BLaER1 treated with 17β-estradiol and CSF1 and Interleukin-3, amounts not matched to agents 10 nM and 100 nM (cell line): ENCODE measurements at regions not wholly inside any gene's neighbourhood (a gene's known extent, or its start where the extent isn't known, plus 50 kb on each side); places are given as distances from the start of the nearest gene placed in this dataset.

Experiments
- H3K27ac ChIP-seq, 11 experiments: shearing (Covaris generic); formaldehyde crosslinking; 2 replicates each; pipeline ENCODE4 v1.8.1; 2022
- H3K27me3 ChIP-seq, 11 experiments: shearing (Covaris generic); formaldehyde crosslinking; 2 replicates each; pipeline ENCODE4 v1.8.1; 2022
- H3K36me3 ChIP-seq, 11 experiments: shearing (Covaris generic); formaldehyde crosslinking; 2 replicates each; pipeline ENCODE4 v1.8.1; 2022
- H3K4me1 ChIP-seq, 10 experiments: shearing (Covaris generic); formaldehyde crosslinking; 2 replicates each; pipeline ENCODE4 v1.8.1; 2022
- H3K4me2 ChIP-seq, 11 experiments: shearing (Covaris generic); formaldehyde crosslinking; 2 replicates each; pipeline ENCODE4 v1.8.1; 2022
- H3K4me3 ChIP-seq, 10 experiments: shearing (Covaris generic); formaldehyde crosslinking; 2 replicates each; pipeline ENCODE4 v1.8.1; 2022
- H3K9ac ChIP-seq, 11 experiments: shearing (Covaris generic); formaldehyde crosslinking; 2 replicates each; pipeline ENCODE4 v1.8.1; 2022
- H3K9me3 ChIP-seq, 11 experiments: shearing (Covaris generic); formaldehyde crosslinking; replicated peaks in 1 of 11; 2 replicates each; pipeline ENCODE4 v1.8.1; 2022
- H4K20me1 ChIP-seq, 11 experiments: shearing (Covaris generic); formaldehyde crosslinking; 2 replicates each; pipeline ENCODE4 v1.8.1; 2022
- Cebpa-rat ChIP-seq, 11 experiments: shearing (Covaris generic); IDR thresholded peaks; 2 replicates each; pipeline ENCODE4 v1.8.1; 2022

DNA sequence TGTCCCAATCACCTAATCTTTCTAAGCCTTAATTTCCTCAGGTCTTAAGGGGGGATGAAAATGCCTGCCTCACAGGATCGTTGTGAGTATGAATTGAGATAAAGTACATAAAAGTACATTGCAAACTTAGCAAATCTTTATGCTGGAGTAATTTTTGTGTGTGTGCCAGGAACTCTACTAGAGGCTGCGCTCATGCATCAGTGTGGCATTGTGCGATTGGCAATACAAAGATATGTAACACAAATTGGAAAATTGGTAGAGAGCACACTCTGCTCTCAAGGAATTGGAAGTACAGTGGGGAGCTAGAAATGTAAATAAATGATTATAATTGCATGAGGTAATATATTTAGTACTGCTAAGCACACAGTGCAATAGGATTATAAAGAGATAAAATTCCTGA, 398.3 kb downstream of the DUSP10 start:
- Histone ChIP-seq H3K27ac (no peak overlapping the region), H3K4me2 (no peak overlapping the region), H3K9ac (no peak overlapping the region), H3K4me3 (no peak overlapping the region), H3K9me3 (no peaks in the 10 kb centered on the region), H3K27me3 (no peaks in the 10 kb centered on the region), H3K4me1 (no peaks in the 10 kb centered on the region), H4K20me1 (no peaks in the 10 kb centered on the region), H3K36me3 (no peaks in the 10 kb centered on the region)
- no peak for TF ChIP-seq Cebpa-rat (IDR thresholded peaks at IDR 0.05)

DNA sequence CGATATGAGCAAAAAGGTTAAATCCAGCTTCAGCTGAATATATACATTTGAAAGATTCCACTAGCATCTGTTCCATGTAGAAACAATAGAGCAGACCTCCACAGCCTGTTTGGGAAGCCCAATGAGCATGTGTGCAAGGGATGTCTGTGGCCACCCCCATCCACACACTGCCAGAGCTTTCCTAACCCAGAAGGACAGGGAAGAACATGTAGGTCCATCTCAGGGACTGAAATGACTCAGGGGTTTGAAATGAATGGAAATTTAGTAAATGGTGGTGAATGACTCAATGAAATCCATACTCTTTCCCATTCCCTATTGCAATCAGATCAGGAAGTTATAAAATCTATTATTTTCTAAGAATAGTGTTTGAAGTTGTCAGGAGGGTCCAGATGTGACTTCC, 397.2 kb downstream of the DUSP10 start:
- H3K4me2 ChIP-seq: no peak overlapping the region
- no peaks in the 10 kb centered on the region for H3K27me3 ChIP-seq
- H3K4me1 ChIP-seq: no peaks in the 10 kb centered on the region
- H3K36me3 ChIP-seq: no peaks in the 10 kb centered on the region
- no peak for TF ChIP-seq Cebpa-rat (IDR thresholded peaks at IDR 0.05)
- H3K9ac ChIP-seq: no peak overlapping the region
- no peaks in the 10 kb centered on the region for H4K20me1 ChIP-seq
- H3K4me3 ChIP-seq: no peak overlapping the region
- no peak overlapping the region for H3K27ac ChIP-seq
- no peaks in the 10 kb centered on the region for H3K9me3 ChIP-seq

DNA sequence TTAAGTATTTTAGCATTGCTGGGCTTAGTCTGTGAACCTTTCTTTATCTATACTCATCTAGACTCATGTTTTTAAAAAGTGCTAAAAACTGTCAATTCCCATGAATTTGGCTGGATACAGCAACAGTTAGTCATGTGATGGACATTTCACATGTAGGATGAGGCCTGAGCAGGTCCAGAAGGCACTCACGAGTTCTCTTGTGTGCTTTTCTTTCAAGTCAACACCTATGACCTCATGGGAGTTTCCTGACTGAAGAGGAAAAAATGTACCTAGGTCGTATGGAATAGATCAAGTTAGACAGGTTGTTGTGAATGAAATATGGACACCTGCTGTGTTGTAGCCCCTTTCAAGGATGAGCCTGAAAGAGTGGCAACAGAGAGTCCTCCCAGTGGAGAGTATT, 394.2 kb downstream of the DUSP10 start:
- Histone ChIP-seq H3K9ac (no peak overlapping the region), H3K36me3 (no peaks in the 10 kb centered on the region), H3K4me3 (no peak overlapping the region), H3K27me3 (no peaks in the 10 kb centered on the region), H3K9me3 (no peaks in the 10 kb centered on the region), H3K27ac (no peak overlapping the region), H3K4me2 (no peak overlapping the region), H4K20me1 (no peaks in the 10 kb centered on the region), H3K4me1 (no peaks in the 10 kb centered on the region)
- no peak for TF ChIP-seq Cebpa-rat (IDR thresholded peaks at IDR 0.05)

DNA sequence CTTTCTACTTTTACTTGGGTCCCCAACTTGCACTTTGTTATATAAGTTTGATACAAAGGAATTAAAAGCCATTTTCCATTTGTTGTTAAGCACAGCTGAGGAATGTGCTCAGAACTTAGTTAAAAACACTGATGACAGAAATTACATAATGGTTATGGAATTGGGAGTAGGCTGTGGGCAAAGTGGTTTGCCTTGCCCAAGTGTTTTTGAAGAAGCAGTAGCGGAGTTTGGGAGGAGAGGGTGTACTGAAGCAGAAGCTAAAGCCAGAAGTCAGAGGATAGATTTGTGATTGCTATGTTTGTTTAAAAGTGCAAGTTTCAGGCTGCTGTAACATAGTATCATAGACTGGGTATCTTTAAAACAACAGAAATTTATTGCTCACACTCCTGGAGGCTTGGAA, 391.8 kb downstream of the DUSP10 start:
- Histone ChIP-seq H3K4me2 (no peak overlapping the region), H3K36me3 (no peaks in the 10 kb centered on the region), H3K27ac (no peak overlapping the region), H3K27me3 (no peaks in the 10 kb centered on the region), H3K9ac (no peak overlapping the region), H3K9me3 (peaks cover 0 to 15% (median 0%) of the 10 kb centered on the region in 11 experiments; a peak in 4 of 22 replicates), H3K4me3 (no peak overlapping the region), H4K20me1 (no peaks in the 10 kb centered on the region), H3K4me1 (no peaks in the 10 kb centered on the region)
- TF ChIP-seq Cebpa-rat (IDR thresholded peaks at IDR 0.05): no peak

DNA sequence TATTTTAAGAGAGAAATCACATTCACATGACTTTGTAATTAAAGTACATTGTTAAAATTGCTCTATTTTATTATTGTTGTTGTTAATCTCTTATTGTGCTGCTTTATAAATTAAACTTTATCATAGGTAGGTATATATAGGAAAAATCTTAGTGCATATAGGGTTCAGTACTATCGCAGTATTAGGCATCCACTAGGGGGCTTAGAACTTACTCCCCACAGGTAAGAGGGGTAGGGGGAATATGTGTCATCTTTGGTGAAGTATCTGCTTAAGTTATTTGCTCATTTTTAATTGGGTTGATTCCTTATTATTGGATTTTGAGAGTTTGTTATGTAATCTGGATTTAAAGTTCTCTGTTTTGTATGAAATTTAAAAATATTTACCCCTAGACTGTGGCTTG, 385.2 kb downstream of the DUSP10 start:
- Histone ChIP-seq H3K27me3 (no peaks in the 10 kb centered on the region), H3K4me1 (peaks cover 0 to 24% (median 0%) of the 10 kb centered on the region in 10 experiments; a peak in 6 of 20 replicates), H4K20me1 (no peaks in the 10 kb centered on the region), H3K27ac (no peak overlapping the region), H3K36me3 (no peaks in the 10 kb centered on the region), H3K9ac (no peak overlapping the region), H3K4me2 (no peak overlapping the region), H3K4me3 (no peak overlapping the region), H3K9me3 (peaks cover 0 to 15% (median 0%) of the 10 kb centered on the region in 11 experiments; a peak in 4 of 22 replicates)
- TF ChIP-seq Cebpa-rat (IDR thresholded peaks at IDR 0.05): no peak

DNA sequence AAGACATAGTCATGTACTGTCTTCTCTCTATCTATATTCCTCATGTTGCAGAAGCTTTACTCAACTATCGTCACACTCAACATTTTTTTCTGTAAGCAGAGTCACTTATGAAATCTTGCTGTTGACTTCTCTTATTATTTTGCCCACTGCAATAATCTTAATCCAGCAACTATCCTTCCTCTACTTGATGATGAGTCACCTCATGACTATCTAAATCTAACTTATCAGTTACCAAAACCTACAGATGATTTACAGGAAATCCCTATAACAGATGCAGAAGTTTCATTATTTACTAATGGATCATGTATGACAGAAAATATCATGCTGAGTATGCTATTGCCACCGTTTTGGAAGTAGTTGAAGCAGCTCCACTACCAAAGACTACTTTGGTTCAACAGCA, 378.9 kb downstream of the DUSP10 start:
- peak overlapping the region in 2 of 11 experiments; percentile 55 to 58; a peak in 5 of 22 replicates for H3K9ac ChIP-seq
- peaks cover 0 to 5% (median 0%) of the 10 kb centered on the region in 11 experiments; a peak in 2 of 22 replicates for H3K9me3 ChIP-seq
- no peaks in the 10 kb centered on the region for H3K27me3 ChIP-seq
- H3K4me2 ChIP-seq: peak overlapping the region in 4 of 11 experiments; percentile 39 to 84 (median 61); a peak in 7 of 22 replicates
- H3K4me3 ChIP-seq: no peak overlapping the region
- peaks cover 0 to 49% (median 0%) of the 10 kb centered on the region in 10 experiments; a peak in 7 of 20 replicates for H3K4me1 ChIP-seq
- no peak for TF ChIP-seq Cebpa-rat (IDR thresholded peaks at IDR 0.05)
- no peaks in the 10 kb centered on the region for H4K20me1 ChIP-seq
- peak overlapping the region in 4 of 11 experiments; percentile 45 to 83 (median 64); a peak in 6 of 22 replicates for H3K27ac ChIP-seq
- no peaks in the 10 kb centered on the region for H3K36me3 ChIP-seq

DNA sequence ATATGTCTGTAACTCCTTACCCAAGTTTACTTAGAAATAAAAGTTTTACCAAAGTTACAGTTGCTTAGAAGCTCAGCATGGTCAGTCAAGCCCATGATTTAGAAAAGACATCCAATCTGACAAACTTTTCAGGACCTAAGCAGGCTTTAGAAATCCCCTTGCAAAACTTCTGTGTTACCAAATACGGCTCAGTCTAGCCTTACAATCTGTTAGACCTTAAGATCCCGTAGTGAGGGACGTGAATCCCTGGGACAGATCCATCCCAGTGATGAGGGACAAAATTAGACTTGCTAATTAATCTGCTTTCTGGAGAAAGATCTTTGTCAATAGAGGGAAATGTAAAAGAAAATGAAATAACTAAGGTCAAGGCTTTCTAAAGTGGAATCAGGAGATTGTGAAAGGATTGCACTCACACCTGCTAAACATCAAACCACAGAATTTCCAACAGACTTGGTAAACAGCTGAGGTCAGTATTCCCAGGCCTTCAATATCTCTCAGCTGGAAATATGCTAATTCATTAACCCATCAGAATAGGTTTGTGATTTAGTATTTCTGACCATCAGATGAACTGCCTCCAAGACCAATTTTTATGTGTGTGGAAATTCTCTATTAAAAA, 375.3 kb downstream of the DUSP10 start:
- Histone ChIP-seq H3K27me3 (no peaks in the 10 kb centered on the region), H4K20me1 (no peaks in the 10 kb centered on the region), H3K4me3 (no peak overlapping the region), H3K9ac (no peak overlapping the region), H3K9me3 (peaks cover 0 to 14% (median 0%) of the 10 kb centered on the region in 11 experiments; a peak in 2 of 22 replicates), H3K27ac (no peak overlapping the region), H3K4me2 (peak overlapping the region in 1 of 11 experiments; percentile 12; a peak in 1 of 22 replicates), H3K36me3 (no peaks in the 10 kb centered on the region), H3K4me1 (peaks cover 0 to 35% (median 0%) of the 10 kb centered on the region in 10 experiments; a peak in 7 of 20 replicates)
- TF ChIP-seq Cebpa-rat (IDR thresholded peaks at IDR 0.05): no peak

DNA sequence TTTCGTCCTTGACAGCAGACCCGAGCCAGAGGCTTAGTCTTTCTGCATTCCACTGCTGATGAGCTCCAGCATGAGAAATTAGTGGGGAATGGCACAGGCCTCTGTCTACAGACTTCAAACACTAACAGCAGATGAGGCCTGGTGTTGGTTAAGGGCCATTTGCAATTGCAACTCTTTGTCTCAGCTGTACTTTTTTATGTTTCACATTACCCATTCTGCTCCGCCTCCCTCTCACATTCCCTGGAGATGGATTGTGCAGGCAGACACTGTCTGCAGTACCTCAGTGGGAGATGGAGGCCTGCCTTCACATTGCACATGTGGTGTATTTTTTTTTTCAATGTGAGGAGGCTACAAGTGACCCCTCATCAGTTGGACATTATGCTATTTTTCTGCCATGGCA, 370.2 kb downstream of the DUSP10 start:
- Histone ChIP-seq H3K9me3 (peaks cover 0 to 14% (median 0%) of the 10 kb centered on the region in 11 experiments; a peak in 2 of 22 replicates), H3K4me3 (no peak overlapping the region), H3K4me1 (0 out of 20 replicates have a peak, but pooled peaks cover 0 to 1% (median 0%) of the 10 kb centered on the region in 10 experiments), H3K27me3 (no peaks in the 10 kb centered on the region), H3K27ac (no peak overlapping the region), H3K4me2 (no peak overlapping the region), H3K9ac (no peak overlapping the region), H3K36me3 (no peaks in the 10 kb centered on the region), H4K20me1 (no peaks in the 10 kb centered on the region)
- TF ChIP-seq Cebpa-rat (IDR thresholded peaks at IDR 0.05): no peak

DNA sequence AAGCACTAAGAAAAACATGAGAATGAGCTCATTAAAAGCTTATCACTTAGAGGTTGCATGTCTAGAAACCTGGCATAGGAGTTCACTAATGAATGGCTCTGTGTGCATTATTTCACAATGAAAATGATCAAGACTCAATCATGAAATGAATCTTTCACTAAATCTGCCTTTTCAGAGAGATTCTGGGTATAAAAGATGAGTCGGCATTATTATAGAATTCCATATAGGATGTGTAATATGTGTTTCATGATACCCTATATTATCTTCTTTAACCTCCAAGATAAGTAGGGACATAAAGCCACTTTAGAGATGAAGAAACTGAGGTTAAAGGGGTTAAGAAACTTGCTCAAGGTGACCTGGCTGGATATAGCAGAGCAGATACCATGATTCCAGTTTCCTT, 368.1 kb downstream of the DUSP10 start:
- Histone ChIP-seq H3K9me3 (peaks cover 0 to 3% (median 0%) of the 10 kb centered on the region in 11 experiments; a peak in 1 of 22 replicates), H3K36me3 (no peaks in the 10 kb centered on the region), H3K4me2 (no peak overlapping the region), H3K4me3 (no peak overlapping the region), H3K9ac (no peak overlapping the region), H4K20me1 (no peaks in the 10 kb centered on the region), H3K27ac (no peak overlapping the region), H3K4me1 (no peaks in the 10 kb centered on the region), H3K27me3 (no peaks in the 10 kb centered on the region)
- TF ChIP-seq Cebpa-rat (IDR thresholded peaks at IDR 0.05): no peak

DNA sequence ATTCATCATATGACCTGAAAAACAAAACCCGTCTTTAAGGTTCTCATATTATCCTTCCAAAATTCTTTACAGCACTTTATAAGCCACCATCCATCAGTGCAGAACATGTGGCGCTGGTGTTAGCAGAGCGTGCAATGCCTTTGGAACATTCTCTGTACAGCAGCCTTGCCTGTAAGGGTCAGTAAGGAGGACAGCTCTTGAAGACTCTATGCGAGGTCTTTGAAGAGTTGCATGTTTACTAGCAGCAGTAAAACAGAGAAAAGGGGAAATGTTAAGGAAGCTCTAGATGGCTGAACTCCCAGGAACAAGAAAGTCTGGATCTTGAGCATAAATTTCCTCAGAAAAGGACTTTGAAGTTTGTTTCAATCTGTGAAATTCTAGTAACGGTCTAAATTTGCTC, 365.6 kb downstream of the DUSP10 start:
- Histone ChIP-seq H3K4me3 (no peak overlapping the region), H3K27me3 (no peaks in the 10 kb centered on the region), H4K20me1 (no peaks in the 10 kb centered on the region), H3K4me1 (no peaks in the 10 kb centered on the region), H3K36me3 (no peaks in the 10 kb centered on the region), H3K9me3 (no peaks in the 10 kb centered on the region), H3K4me2 (no peak overlapping the region), H3K27ac (no peak overlapping the region), H3K9ac (no peak overlapping the region)
- TF ChIP-seq Cebpa-rat (IDR thresholded peaks at IDR 0.05): no peak
